A549 (cell line): ENCODE measurements at regions not wholly inside any gene's neighbourhood (a gene's known extent, or its start where the extent isn't known, plus 50 kb on each side); places are given as distances from the start of the nearest gene placed in this dataset.

Experiments used
- ATAC-seq, 2 experiments: fragments of 200-7000 bp in 1 of 2; fragments of >200 bp in 1 of 2; cut with Nextera tagmentation in 1 of 2; cut with Tn5 transposase in 1 of 2; 3 replicates each; pipeline versions ENCODE4 v1.8.0 to v1.9.1; 2018 to 2020; ENCODE audit warnings: mild to moderate bottlenecking in 1 of 2, moderate library complexity in 1 of 2
- CTCF ChIA-PET: fragments of 300-600 bp; sonication (Branson Sonifier 250); formaldehyde crosslinking; extraction: SDS; loops from one replicate; lab custom pipeline; 2021; ENCODE audit warnings: antibody characterized with exemption, inconsistent platforms; lab: Yijun Ruan, JAX
- POLR2A ChIA-PET: fragments of 350-600 bp; formaldehyde crosslinking; extraction: SDS; loops from one replicate; lab custom pipeline; 2021; ENCODE audit warnings: antibody characterized with exemption, inconsistent platforms; lab: Yijun Ruan, JAX
- DNase-seq, 2 experiments: peaks; one replicate each; pipeline versions ENCODE4 v3.0.0 to v3.0.0-alpha.2; 2011 to 2016; ENCODE audit warnings: low read depth in 1 of 2, low spot score in 1 of 2
- FAIRE-seq: peaks from 2 replicates; lab custom pipeline; 2011; peaks lifted over from hg19 to GRCh38; lab: Jason Lieb, UNC
- H3K27ac ChIP-seq, 2 experiments: fragments of >200 bp; sonication (Bioruptor Twin); formaldehyde crosslinking; 3 replicates each; pipeline ENCODE4 v1.5.1; 2016 to 2017
- H3K4me1 ChIP-seq: fragments of >200 bp; sonication (Bioruptor Twin); formaldehyde crosslinking; 3 replicates; pipeline ENCODE4 v1.6.1; 2016
- H3K4me2 ChIP-seq: fragments of >200 bp; sonication (Bioruptor Twin); formaldehyde crosslinking; 3 replicates; pipeline ENCODE4 v1.6.1; 2016
- H3K4me3 ChIP-seq: fragments of >200 bp; sonication (Bioruptor Twin); formaldehyde crosslinking; 3 replicates; pipeline ENCODE4 v1.5.1; 2016
- H3K9me3 ChIP-seq: fragments of >200 bp; sonication (Bioruptor Twin); formaldehyde crosslinking; 3 replicates; pipeline ENCODE4 v1.6.1; 2016
- CBX2 ChIP-seq: fragments of 200-600 bp; sonication (generic); IDR thresholded peaks from 2 replicates; pipeline ENCODE4 v1.6.1; 2016; ENCODE audit warnings: low read depth, mild to moderate bottlenecking, borderline replicate concordance
- CEBPB ChIP-seq, 2 experiments: fragments of >200 bp in 1 of 2; sonication (Bioruptor Twin) in 1 of 2; formaldehyde crosslinking in 1 of 2; IDR thresholded peaks; 2 replicates each; pipeline ENCODE4 v1.6.1; 2012 to 2016
- CHD2 ChIP-seq: fragments of 150-350 bp; IDR thresholded peaks from 2 replicates; pipeline ENCODE4 v1.6.1; 2014; ENCODE audit warnings: low read length; ENCODE audit not compliant: partially characterized antibody
- CHD4 ChIP-seq: fragments of 200-600 bp; sonication (generic); IDR thresholded peaks from 2 replicates; pipeline ENCODE4 v1.6.1; 2016; ENCODE audit warnings: antibody characterized with exemption, mild to moderate bottlenecking, borderline replicate concordance
- EHF ChIP-seq: fragments of 250-450 bp; sonication (Bioruptor Pico); IDR thresholded peaks from 2 replicates; pipeline ENCODE4 v1.5.0; 2020; ENCODE audit warnings: mild to moderate bottlenecking
- FOSL2 ChIP-seq, 2 experiments: fragments of 450-650 bp in 1 of 2; fragments of >200 bp in 1 of 2; sonication (Bioruptor Twin) in 1 of 2; formaldehyde crosslinking; IDR thresholded peaks; 2 replicates each; pipeline versions ENCODE4 v1.5.0 to v1.6.1; 2016 to 2020; ENCODE audit warnings: mild to moderate bottlenecking in 1 of 2, moderate library complexity in 1 of 2
- GATA3 ChIP-seq: IDR thresholded peaks from 2 replicates; pipeline ENCODE4 v1.6.1; 2012; ENCODE audit warnings: borderline replicate concordance
- HDAC2 ChIP-seq: fragments of 200-600 bp; sonication (generic); IDR thresholded peaks from 2 replicates; pipeline ENCODE4 v1.6.1; 2016
- HOXA7 ChIP-seq: fragments of 250-450 bp; sonication (Bioruptor Pico); IDR thresholded peaks from 2 replicates; pipeline ENCODE4 v1.5.0; 2020; ENCODE audit warnings: mild to moderate bottlenecking, moderate library complexity
- HOXB13 ChIP-seq: fragments of 250-450 bp; sonication (Bioruptor Pico); IDR thresholded peaks from 2 replicates; pipeline ENCODE4 v1.5.0; 2020; ENCODE audit warnings: low read depth, mild to moderate bottlenecking, moderate library complexity
- JUN ChIP-seq, 2 experiments: fragments of >200 bp; sonication (Bioruptor Twin); formaldehyde crosslinking; IDR thresholded peaks; 2 replicates in 1 of 2; 3 replicates in 1 of 2; pipeline ENCODE4 v1.6.1; 2016 to 2017
- NFE2L2 ChIP-seq: fragments of 150-350 bp; conservative IDR thresholded peaks from 2 replicates; pipeline ENCODE4 v1.6.1; 2014; ENCODE audit warnings: low read length
- POLR2AphosphoS2 ChIP-seq: conservative IDR thresholded peaks from 2 replicates; pipeline ENCODE4 v1.6.1; 2012; ENCODE audit warnings: low read length, improper control_type of control experiment, inconsistent platforms
- RAD21 ChIP-seq, 2 experiments: fragments of >200 bp in 1 of 2; sonication (Bioruptor Twin) in 1 of 2; formaldehyde crosslinking in 1 of 2; IDR thresholded peaks in 1 of 2; conservative IDR thresholded peaks in 1 of 2; 2 replicates in 1 of 2; 3 replicates in 1 of 2; pipeline ENCODE4 v1.6.1; 2012 to 2018; ENCODE audit warnings: inconsistent platforms in 1 of 2
- RARB ChIP-seq: fragments of 250-450 bp; sonication (Bioruptor Pico); IDR thresholded peaks from 2 replicates; pipeline ENCODE4 v1.8.0; 2021; ENCODE audit warnings: mild to moderate bottlenecking, moderate library complexity
- RCOR1 ChIP-seq: fragments of 150-350 bp; IDR thresholded peaks from 2 replicates; pipeline ENCODE4 v1.6.1; 2014; ENCODE audit warnings: antibody characterized with exemption, low read length, low read depth
- RFX5 ChIP-seq: fragments of 450-650 bp; IDR thresholded peaks from 2 replicates; pipeline ENCODE4 v1.7.1; 2014; ENCODE audit warnings: antibody characterized with exemption, mild to moderate bottlenecking, moderate library complexity
- RNF2 ChIP-seq: fragments of 200-600 bp; sonication (generic); IDR thresholded peaks from 2 replicates; pipeline ENCODE4 v1.6.1; 2016; ENCODE audit warnings: low read depth, mild to moderate bottlenecking, antibody characterized with exemption, moderate library complexity, borderline replicate concordance
- USF2 ChIP-seq: fragments of 450-650 bp; IDR thresholded peaks from 2 replicates; pipeline ENCODE4 v1.6.1; 2014; ENCODE audit warnings: antibody characterized with exemption
- ZC3H11A ChIP-seq: fragments of 450-650 bp; IDR thresholded peaks from 2 replicates; pipeline ENCODE4 v1.6.1; 2014; ENCODE audit warnings: antibody characterized with exemption, mild to moderate bottlenecking
- ZFP36 ChIP-seq: fragments of 450-650 bp; IDR thresholded peaks from 2 replicates; pipeline ENCODE4 v1.6.1; 2014; ENCODE audit warnings: borderline replicate concordance; ENCODE audit not compliant: partially characterized antibody
- ZNF302 ChIP-seq: fragments of 250-450 bp; sonication (Bioruptor Pico); IDR thresholded peaks from 2 replicates; pipeline ENCODE4 v1.9.0; 2021; ENCODE audit warnings: inconsistent platforms, mild to moderate bottlenecking, moderate library complexity
- WGBS: methylation state at CpG from one replicate; pipeline ENCODE4 v1.1.6; 2017; ENCODE audit errors: missing lambda C conversion rate; 5-methylcytosine and 5-hydroxymethylcytosine counted together
- TF ChIP-seq, protein P1 (sequence below): IDR thresholded peaks from 2 replicates; pipeline ENCODE4 v1.6.1; 2012

DNA sequence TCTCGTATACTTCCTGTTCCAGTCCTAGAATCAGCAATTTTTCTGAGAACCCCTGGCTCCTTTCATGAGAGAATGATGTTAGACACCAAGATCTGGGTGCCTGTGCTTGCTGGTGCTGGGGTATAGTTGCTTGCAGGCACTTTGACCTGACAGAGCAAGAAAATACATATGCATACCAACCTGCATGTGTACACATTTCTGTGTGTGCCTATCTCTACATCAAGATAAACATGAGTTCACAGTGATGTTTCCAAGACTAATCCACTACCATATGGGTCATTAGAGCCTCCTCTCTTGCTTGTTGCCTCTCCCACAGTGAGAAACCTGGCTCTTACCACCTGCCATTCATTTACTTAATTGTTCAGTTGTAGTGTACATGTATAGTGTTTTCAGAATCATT, 229.1 kb upstream of the IGFBP3 start:
- no peak for FAIRE-seq
- ChIA-PET CTCF (no interaction called here), POLR2A (no interaction called here)
- ATAC-seq: no peak
- Histone ChIP-seq H3K27ac (peak overlapping the region in 1 of 2 experiments; percentile 54; a peak in 3 of 6 replicates), H3K4me3 (no peak overlapping the region), H3K4me1 (peaks cover 44% of the 10 kb centered on the region), H3K9me3 (0 out of 3 replicates have a peak, but pooled peaks cover 3% of the 10 kb centered on the region), H3K4me2 (no peak overlapping the region)
- no peak for DNase-seq
- 73% methylated on average over 1 of the region's 1 CpG for WGBS
- TF ChIP-seq HOXA7 (no peak), CBX2 (no peak), CHD2 (no peak), FOSL2 (IDR thresholded peaks at IDR 0.05) (no peak), FOSL2 (CRISPR knock-in tag; IDR thresholded peaks at IDR 0.05) (no peak), RFX5 (no peak), USF2 (no peak), CEBPB (IDR thresholded peaks at IDR 0.05) (no peak)

DNA sequence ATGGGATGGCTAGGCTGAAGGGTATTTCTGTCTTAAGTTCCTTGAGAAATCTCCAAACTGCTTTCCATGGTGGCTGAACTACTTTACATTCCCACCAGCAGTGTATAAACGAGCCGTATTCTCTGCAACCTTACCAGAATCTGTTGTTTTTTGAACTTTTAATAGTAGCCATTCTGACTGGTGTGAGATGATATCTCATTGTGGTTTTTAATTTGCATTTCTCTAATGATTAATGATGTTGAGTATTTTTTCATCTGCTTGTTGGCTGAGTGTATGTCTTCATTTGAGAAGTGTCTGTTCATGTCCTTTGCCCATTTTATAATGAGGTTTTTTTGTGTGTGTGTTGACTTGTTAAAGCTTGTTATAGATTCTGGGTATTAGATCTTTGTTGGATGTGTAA, 226.8 kb upstream of the IGFBP3 start:
- Histone ChIP-seq H3K9me3 (peaks cover 8% of the 10 kb centered on the region; the same call in 1 of the 3 replicates), H3K4me3 (no peak overlapping the region), H3K4me1 (peaks cover 41% of the 10 kb centered on the region), H3K4me2 (no peak overlapping the region), H3K27ac (peak overlapping the region in 1 of 2 experiments; percentile 92; a peak in 3 of 6 replicates)
- ATAC-seq: no peak
- 91% methylated on average over 2 of the region's 2 CpGs for WGBS
- ChIA-PET CTCF (interaction anchor here (3.6 kb wide), 1 partner anchor 224 kb away, joined by 17 read pairs; no protein-coding TSS in a partner anchor), POLR2A (no interaction called here)
- DNase-seq: no peak
- TF ChIP-seq JUN (IDR thresholded peaks at IDR 0.05) (no peak), CHD4 (no peak), EHF (CRISPR knock-in tag) (no peak), ZFP36 (no peak), NFE2L2 (no peak), ZC3H11A (no peak), RCOR1 (no peak), RARB (no peak), POLR2AphosphoS2 (no peak), HOXB13 (CRISPR knock-in tag) (no peak), RAD21 (conservative IDR thresholded peaks at IDR 0.05 in 1 of 2, IDR thresholded peaks at IDR 0.05 in 1 of 2) (no peak), ZNF302 (CRISPR knock-in tag) (no peak), HDAC2 (no peak), RNF2 (no peak), GATA3 (no peak)
- TF ChIP-seq, protein P1, sequence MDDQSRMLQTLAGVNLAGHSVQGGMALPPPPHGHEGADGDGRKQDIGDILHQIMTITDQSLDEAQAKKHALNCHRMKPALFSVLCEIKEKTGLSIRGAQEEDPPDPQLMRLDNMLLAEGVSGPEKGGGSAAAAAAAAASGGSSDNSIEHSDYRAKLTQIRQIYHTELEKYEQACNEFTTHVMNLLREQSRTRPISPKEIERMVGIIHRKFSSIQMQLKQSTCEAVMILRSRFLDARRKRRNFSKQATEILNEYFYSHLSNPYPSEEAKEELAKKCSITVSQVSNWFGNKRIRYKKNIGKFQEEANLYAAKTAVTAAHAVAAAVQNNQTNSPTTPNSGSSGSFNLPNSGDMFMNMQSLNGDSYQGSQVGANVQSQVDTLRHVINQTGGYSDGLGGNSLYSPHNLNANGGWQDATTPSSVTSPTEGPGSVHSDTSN: no peak
- no peak for FAIRE-seq
